ENCODE measurements at regions not wholly inside any gene's neighbourhood (a gene's known extent, or its start where the extent isn't known, plus 50 kb on each side); places are given as distances from the start of the nearest gene placed in this dataset.
A peak's percentile ranks its signal among the peaks of the same experiment; 100 is the strongest.

DNA sequence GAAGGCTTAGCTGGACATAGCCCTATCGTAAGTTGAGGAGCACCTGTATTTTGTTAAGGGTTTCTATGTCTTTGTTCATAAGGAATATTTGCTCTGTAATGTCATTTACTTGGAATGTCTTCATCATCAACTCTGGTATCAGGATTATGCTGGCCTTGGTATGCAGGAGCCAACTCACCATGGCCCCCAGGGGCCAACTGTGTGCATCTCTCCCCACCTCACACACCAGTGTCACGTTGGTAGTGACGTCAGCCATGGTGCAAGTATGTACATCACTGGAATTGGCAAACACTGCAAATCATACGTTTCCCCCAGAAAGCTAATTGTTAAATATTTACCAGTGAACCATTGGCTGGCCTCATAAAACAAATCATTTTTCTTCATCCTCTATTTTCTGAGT is 70.8 kb downstream of the YTHDF1 start:
- Histone ChIP-seq H3K27ac (no peak overlapping the region), H3K27me3 (peaks cover 0 to 32% (median 15%) of the 10 kb centered on the region in 9 donors), H3K9me3 (peaks cover 0 to 19% (median 9%) of the 10 kb centered on the region in 12 donors), H3K36me3 (no peaks in the 10 kb centered on the region), H3K4me1 (peaks cover 0 to 4% (median 0%) of the 10 kb centered on the region in 12 donors), H3K4me3 (no peak overlapping the region)
- no peak for ATAC-seq
- WGBS, 4 donors: 54 to 66% (median 61%) methylated on average over 4 of the region's 4 CpGs
- TF ChIP-seq, protein P1, sequence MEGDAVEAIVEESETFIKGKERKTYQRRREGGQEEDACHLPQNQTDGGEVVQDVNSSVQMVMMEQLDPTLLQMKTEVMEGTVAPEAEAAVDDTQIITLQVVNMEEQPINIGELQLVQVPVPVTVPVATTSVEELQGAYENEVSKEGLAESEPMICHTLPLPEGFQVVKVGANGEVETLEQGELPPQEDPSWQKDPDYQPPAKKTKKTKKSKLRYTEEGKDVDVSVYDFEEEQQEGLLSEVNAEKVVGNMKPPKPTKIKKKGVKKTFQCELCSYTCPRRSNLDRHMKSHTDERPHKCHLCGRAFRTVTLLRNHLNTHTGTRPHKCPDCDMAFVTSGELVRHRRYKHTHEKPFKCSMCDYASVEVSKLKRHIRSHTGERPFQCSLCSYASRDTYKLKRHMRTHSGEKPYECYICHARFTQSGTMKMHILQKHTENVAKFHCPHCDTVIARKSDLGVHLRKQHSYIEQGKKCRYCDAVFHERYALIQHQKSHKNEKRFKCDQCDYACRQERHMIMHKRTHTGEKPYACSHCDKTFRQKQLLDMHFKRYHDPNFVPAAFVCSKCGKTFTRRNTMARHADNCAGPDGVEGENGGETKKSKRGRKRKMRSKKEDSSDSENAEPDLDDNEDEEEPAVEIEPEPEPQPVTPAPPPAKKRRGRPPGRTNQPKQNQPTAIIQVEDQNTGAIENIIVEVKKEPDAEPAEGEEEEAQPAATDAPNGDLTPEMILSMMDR (IDR thresholded peaks at IDR 0.05): no peak
- TF ChIP-seq POLR2A (IDR thresholded peaks at IDR 0.05): no peak
- peak in 2 of 5 donors; percentile 7 to 8 for DNase-seq
- intact Hi-C loops (cut with DNase I): no loop called here

DNA sequence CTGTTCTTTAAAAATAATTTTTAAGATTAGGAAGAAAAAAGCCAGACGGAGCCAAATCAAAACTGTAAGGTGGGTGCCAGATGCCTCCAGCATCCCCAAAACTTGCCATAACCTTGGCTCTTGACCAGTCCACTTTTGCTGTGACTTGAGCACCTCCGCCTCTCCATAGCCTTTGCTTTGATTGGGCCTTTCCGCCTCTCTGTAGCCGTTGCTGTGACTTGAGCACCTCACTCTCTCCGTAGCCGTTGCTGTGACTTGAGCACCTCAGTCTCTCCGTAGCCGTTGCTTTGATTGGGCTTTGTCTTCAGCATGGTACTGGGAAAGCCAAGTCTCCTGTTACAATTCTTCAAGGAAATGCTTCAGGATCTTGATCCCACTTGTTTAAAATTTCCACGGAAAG is 73.0 kb downstream of the YTHDF1 start:
- Histone ChIP-seq H3K36me3 (no peaks in the 10 kb centered on the region), H3K4me3 (no peak overlapping the region), H3K9me3 (peaks cover 0 to 14% (median 4%) of the 10 kb centered on the region in 12 donors), H3K4me1 (no peaks in the 10 kb centered on the region), H3K27me3 (peaks cover 0 to 28% (median 11%) of the 10 kb centered on the region in 9 donors), H3K27ac (no peak overlapping the region)
- 83 to 91% (median 88%) methylated on average over 9 of the region's 9 CpGs for WGBS, 4 donors
- TF ChIP-seq, protein P1 (IDR thresholded peaks at IDR 0.05): no peak
- no peak for TF ChIP-seq POLR2A (IDR thresholded peaks at IDR 0.05)
- DNase-seq (peak in 3 of 5 donors; percentile 1 to 11 (median 10)), ATAC-seq (no peak)
- intact Hi-C loops (cut with DNase I): no loop called here

DNA sequence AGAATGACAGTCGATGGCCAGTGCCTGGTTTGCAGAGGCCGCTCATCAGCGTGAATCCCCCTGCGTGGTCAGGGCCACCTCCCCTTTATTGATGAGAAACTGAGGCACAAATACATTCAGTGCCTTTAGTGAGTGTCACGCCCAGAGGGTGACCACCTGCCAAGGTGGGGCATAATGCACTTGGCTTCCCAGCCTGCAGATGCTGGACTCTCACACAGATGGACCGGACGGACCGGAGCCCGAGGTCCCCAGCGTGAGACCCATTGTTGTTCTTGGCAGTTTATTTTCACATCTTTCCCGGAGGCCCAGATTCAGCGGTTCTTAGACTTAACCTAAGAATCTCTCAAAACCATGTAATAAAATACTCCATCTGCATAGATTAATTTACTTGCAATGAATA is 74.4 kb downstream of the YTHDF1 start:
- DNase-seq (peak in 3 of 5 donors; percentile 9 to 19 (median 14)), ATAC-seq (no peak)
- no peak overlapping the region for H3K27ac ChIP-seq
- TF ChIP-seq POLR2A (IDR thresholded peaks at IDR 0.05): no peak
- TF ChIP-seq, protein P1 (IDR thresholded peaks at IDR 0.05): no peak
- whole genome bisulfite sequencing, 4 donors: 83 to 88% (median 84%) methylated on average over 11 to 12 of the region's 12 CpGs
- intact Hi-C loops (cut with DNase I): no loop called here
- no peaks in the 10 kb centered on the region for H3K4me1 ChIP-seq
- H3K4me3 ChIP-seq: no peak overlapping the region
- H3K36me3 ChIP-seq: no peaks in the 10 kb centered on the region
- H3K9me3 ChIP-seq: peaks cover 0 to under 1% (median 0%) of the 10 kb centered on the region in 12 donors
- H3K27me3 ChIP-seq: peaks cover 0 to 38% (median 7%) of the 10 kb centered on the region in 9 donors

DNA sequence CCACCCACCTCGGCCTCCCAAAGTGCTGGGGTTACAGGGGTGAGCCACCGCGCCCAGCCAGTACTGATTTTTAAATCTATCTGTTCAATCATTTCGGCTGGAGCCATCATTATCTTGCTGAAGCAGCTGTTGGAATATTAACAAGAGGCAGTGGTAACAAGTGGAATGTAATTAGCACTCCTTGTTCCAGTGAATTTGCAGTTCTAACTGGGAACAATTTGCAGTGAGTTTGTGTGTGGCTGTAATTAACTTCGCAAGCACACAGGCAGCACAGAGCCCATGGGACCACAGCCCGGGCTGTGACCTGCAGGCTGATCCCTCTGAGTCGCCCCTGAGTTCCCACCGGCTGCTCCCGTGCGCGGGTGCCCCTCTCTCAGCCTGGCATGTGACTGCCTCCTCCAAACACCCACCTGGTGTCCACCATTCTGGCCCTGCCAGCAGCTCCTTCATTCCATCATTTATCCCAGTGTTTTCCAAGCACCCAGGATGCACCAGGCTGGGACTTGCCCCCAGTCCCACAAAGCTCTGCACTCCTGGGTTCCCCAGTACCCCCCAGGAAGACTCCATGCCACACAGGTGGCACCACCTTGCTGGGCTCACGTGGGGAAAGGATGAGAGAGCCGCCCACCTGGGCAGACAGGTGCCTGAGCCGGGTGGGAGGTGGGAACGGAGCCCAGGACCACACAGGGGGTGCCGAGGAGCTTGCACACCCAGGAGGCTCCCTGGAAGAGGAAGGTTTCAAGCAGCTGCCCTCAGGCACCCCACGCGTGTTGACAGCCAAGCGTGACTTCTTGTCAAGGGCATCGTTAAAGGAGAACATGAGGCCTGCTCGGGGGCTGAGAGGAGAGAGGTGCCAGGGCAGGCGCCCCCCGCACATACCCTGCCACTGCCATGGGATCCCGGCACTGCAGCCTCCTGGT is 75.2 kb downstream of the YTHDF1 start:
- Histone ChIP-seq H3K27ac (no peak overlapping the region), H3K36me3 (no peaks in the 10 kb centered on the region), H3K4me3 (no peak overlapping the region), H3K4me1 (no peaks in the 10 kb centered on the region), H3K27me3 (peaks cover 0 to 35% (median 5%) of the 10 kb centered on the region in 9 donors), H3K9me3 (no peaks in the 10 kb centered on the region)
- ATAC-seq: peak in 1 of 4 donors; percentile 20
- TF ChIP-seq POLR2A (IDR thresholded peaks at IDR 0.05): no peak
- TF ChIP-seq, protein P1 (IDR thresholded peaks at IDR 0.05): no peak
- WGBS, 4 donors: 79 to 84% (median 82%) methylated on average over 23 to 24 of the region's 24 CpGs
- peak in 3 of 5 donors; percentile 11 to 32 (median 23) for DNase-seq
- intact Hi-C loops (cut with DNase I): no loop called here
